GM19238 (cell line): ENCODE measurements at regions not wholly inside any gene's neighbourhood (a gene's known extent, or its start where the extent isn't known, plus 50 kb on each side); places are given as distances from the start of the nearest gene placed in this dataset.

Experiments
- DNase-seq: peaks from one replicate; pipeline ENCODE4 v3.0.0; 2011; ENCODE audit warnings: low spot score; ENCODE audit not compliant: insufficient read length

DNA sequence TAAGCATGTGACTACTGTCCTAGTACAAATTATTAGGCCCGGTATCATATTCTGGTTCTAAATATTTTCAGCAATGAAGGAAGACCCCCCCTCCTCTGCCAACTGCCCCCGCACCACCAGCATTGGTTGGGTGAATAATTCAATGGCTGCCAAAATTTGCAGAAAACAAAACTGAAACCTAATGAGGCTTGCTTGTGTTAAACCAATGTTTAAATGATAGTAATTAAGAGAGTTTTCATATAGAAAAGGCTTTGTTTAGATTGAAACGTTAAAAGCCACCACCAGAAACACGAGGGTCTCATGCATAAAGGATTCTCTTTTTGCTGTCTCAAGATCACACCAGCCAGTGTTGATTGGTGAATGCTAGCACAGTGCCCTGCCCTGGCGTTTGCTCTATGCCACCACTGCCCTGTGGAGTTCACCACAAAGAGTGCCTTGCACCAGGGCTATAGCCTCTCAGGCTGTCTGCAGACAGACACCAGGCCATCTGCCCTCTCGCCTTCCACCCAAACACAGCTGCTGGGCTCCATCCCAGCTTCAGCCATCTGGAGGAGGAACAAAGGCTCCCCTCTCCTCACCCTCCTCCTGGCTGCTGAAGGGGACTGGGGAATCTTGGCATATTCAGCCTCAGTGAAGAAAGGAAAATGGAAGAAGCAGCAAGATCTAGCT, 200.3 kb upstream of the PFN2 start:
- no peak for DNase-seq

DNA sequence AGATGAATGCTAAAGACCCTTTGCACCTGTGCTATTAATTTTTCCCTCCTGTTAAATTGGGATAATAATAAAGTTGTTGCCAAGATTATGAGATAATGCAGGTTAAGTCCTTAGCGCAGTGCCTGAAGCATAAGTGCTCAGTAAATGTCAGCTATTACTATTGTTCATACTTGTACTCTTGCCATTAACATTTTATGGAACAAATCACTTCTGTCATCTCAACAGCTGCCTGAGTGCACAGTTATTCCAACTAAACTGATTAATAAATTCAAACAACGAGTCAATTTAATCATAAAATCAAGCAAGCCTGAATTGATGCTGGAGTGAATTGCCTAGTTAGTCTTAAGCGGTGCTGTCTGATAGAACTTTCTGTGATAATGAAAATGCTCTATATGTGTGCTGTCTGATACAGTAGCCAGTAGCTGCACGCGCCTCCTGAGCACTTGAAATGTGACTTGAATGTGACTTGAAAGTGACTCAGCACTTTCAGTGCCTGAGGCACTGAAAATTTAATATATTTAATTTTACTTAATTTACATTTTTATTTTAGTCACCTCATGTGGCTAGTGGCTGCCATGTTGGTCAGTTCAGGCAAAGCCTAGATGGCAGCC, 198.7 kb upstream of the PFN2 start:
- no peak for DNase-seq

DNA sequence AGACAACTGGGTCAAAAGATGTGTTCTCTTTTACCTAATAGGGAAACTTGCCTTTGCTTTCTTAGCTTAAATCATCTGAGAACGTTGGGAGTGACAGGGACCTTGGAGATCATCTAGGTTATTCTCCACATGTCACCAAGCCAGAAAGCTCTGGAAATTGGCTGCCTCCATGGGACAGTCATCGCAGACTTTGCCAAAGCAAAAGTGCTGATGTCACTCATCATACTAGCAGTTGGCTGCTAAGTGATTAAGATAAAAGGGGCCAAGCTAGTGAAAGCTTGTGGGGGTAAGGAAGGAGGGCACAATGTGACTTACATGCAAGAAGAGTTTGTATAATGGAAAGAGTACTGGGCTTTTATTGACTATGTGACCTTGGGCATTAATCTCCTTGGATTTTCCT, 198.0 kb upstream of the PFN2 start:
- DNase-seq, result no peak

DNA sequence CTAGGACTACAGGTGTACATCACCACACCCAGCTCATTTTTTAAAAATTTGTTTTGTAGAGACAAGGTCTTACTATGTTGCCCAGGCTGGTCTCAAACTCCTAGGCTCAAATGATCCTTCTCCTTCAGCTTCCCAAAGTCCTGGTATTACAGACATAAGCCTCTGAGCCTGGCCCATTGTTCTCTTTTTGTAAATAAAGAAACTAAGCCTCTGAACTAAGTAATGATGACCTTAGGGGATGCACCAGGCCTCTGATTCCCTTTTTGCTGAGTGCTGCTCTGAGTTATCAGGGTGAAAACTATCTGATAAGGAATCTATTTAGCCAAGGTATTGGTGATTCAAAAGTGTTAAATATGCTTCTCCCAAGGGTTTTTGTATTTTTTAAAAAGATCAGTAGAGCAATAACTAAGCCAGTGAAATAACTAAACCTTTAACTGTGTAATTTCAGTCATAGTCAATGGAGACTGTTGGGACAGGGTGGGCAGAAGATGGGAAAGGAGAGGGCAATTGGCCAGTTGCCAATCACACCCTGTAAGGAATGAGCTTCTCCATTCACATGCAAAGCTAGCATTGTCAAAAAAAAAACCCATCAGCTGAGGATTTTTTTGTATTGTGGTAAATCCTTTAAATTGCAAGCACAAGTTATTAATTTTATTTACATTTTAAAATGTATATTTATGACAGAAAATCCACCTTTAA, 194.8 kb upstream of the PFN2 start:
- no peak for DNase-seq

DNA sequence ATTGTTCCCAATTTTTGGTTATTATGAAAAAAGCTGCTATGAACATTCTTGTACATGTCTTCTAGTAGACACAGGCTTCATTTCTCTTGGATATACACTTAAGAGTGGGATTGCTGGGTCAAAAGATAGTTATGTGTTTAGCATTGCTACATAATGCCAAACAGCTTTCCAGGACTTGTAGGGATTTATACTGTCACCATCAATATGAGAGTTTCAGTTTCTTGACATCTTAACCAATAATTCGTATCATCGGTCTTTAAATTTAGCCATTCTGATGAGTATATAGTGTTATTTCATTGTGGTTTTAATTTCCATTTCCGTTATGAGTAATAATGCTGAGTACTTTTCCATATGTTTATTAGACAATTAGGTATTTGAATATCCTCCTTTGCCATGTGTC, 190.3 kb upstream of the PFN2 start:
- no peak for DNase-seq

DNA sequence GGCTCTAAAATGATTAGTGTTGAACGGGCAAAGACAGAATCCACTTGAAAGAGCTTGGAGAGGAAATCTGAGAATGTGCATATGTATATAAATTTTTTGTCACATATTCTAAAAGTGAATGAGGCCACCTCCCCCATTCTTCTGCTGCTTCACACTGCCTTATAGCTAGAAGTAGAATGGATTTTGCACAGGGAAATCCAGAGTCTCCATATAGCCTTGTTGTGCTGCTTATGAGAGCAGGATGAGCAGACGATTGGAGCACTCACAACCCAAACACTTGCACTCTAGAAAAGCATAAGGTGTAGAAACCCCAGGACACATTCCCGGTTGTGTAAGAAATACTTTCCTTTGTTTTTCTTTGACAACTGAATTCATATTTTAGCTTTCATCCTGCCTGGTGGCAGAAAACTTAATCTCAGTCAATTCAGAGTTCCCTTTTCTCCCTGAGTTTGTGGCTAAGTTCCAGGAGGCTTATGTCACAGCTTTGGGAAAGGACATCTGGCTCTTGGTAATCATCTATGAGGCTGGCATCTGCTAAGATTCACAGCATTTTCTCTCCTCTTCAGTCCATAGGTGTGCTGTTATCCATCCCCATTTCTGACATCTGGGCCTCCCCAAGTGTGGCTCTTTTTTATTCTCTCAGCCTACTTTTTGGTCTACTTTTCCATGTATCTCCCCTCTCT, 188.4 kb upstream of the PFN2 start:
- DNase-seq, result no peak

DNA sequence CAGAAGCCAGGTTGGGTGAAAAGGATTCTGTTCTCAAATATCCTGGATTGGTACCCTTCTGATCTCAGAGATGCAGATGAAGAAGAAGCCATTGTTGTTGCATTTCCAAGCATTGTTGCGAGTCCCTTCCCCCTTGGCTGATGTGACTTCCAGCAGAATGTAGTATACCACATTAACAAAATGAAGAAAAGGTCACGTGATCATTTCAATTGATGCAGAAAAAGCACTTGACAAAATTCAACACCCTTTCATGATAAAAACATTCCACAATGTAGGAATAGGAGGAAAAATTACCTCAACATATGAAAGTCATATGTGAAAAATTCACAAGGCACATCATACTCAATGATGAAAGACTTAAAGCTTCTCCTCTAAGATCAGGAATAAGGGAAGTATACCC, 181.9 kb upstream of the PFN2 start:
- no peak for DNase-seq

DNA sequence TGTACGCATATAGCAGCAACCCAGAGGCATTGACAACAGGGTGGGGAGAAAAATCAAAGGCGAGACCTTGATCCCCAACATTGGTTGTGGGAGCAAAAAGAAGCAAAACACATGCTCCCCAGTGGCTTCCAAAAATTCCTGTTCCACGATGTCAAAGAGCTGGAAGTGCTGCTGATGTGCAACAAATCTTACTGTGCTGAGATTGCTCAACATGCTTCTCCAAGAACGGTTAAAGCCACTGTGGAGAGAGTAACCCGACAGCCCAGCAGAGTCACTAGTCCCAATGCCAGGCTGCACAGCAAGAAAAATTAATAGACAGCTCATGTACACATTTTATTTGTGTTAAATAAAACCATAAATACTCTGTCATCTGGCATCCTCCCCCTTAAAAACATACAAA, 179.9 kb upstream of the PFN2 start:
- DNase-seq, result no peak

DNA sequence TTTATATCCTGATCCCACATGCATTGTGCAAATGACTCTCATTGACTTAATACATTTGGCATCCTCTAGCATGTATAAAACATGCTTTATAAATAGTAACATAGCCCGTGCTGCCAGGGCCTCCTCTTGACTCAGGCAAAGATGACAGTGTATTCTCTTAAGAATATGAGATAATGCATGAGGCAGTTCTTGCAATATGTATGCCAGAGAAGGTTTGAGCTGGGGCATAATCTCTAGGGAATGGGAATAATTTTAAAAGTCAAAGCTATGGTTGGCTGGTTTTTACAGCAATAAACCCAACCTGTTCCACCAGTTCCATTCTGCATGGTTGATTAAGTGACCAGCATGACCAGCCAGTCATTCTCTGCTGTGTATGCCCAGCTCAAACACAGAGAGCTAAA, 179.0 kb upstream of the PFN2 start:
- no peak for DNase-seq

DNA sequence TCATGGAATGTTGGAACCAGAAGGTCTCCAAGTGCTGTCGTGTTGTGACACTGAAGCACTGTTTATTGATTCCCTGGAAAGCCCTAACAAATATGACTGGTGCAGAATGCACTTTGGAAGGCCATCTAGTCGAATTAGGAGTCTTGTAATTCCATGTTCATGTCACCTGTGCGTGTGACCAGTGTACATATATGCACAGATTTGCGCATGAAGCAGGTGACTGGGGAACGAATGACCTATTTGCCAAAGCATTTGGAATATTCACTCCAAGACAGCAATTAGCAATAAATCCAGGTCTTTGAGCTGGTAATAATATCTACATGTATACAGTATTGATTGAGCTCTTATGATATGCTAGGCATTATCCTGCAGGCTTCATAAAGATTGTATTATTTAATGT, 177.5 kb upstream of the PFN2 start:
- DNase-seq, result no peak

DNA sequence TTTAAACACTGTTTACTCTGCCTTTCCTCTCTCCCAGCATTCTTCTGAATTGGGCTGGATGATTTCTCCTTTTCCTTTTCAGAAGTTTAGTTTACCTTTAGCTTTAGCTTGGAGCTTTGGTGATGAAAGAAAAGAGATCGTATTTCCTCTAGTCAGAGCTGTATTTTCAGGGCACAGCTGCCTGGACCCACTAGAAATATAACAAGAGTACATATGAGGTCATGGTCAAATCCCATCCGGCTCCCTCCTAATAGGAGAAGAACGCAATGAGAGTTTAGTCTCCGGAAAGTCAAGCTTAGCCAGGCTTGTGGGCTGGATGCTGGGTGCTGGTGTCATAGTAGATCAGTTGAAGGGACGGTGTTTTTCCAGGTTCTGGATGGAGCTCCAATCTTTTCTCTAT, 177.1 kb upstream of the PFN2 start:
- no peak for DNase-seq

DNA sequence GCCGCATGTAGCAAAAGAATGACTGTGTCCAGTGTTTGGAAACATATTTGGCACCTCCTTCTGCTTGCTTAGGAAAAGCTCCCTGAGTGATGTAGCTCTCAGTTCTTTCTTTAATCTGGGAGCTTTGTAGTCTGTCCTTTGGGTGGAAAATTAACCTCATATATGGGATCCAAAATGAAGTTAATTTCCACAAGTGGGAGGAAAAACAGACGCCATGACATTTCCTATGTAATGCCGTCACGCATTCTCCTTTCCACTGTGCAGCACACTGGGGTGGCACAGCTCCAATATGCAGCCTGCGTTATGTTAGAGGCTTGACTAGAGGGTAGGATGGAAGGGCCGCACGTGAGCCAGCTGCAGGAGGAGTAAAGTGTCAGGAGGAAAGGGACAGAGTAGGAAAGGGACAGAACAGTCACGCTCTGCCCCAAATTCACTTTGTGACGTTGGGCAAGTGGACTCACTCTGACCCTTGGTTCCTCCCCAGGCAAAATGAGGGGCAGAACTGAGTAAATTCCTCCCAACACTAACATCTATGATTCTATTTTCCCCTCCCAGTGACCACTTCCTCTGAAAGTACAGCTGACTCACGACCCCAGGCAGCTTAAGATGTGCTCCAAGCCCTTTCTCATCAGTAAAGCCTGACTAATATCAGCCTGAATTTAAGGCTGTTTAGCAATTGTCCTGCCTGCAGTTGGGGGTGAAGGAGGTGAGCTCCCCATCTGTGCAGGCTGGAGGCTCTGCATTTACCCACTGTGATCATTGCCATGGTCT, 176.5 kb upstream of the PFN2 start:
- no peak for DNase-seq

DNA sequence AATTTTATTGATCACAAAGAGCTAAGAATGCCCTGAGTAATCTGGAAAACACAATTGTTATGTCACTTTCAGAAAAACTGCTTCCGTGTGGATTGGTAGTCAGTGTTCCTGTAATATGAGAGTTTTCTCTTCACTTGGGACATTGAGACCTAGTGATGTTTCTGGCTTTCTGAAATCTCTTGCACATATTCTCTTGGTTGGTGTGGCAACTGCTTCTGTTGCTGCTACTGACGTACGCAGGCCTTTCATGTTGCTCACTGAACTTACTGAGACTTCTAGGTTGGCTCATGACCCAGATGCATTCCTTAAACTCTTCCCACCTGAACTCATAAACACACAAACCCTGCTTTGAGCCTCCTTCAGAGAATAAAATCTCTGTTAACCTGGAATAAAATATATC, 175.0 kb upstream of the PFN2 start:
- no peak for DNase-seq

DNA sequence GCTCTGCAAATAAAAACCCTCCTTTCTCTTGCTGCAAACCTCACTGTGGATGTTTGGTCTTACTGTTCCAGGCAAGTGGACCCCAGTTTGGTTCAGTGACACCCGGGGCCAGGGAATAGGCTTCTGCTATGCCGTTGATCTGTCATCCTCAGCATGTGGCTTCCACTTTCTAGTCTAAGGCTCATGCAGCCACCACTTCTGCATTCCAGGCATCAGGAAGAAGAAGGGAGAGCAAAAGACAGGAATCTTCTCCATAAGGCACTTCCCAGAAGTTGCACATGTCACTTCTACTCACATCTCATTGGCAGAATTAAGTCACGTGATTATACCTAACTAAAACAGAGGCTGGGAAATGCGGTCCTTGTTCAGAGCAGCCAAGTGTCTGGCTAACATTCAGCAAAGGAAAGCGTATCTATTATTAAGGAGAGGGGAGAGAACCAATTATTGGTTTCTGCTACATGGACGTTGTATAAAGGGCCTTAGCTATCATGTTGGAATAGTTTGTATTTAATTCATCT, 173.6 kb upstream of the PFN2 start:
- DNase-seq, result no peak

DNA sequence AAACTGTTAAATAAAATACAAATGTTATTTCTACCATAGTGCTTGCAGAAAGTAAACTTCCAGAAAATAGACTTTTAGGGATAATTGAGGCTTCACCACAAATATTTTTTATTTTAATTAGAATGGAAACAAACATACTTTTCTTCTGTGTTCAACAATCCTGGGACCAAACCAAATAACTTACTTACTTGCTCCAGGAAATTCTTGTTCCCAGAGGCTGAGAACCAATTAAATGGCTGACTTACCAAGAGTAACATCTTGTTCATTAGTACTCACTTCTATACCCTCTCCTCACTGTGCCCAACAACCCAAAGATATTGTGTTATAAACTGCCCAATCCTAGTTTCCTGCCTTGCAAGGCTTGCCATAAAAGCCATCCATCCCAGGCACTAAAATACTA, 172.2 kb upstream of the PFN2 start:
- no peak for DNase-seq

DNA sequence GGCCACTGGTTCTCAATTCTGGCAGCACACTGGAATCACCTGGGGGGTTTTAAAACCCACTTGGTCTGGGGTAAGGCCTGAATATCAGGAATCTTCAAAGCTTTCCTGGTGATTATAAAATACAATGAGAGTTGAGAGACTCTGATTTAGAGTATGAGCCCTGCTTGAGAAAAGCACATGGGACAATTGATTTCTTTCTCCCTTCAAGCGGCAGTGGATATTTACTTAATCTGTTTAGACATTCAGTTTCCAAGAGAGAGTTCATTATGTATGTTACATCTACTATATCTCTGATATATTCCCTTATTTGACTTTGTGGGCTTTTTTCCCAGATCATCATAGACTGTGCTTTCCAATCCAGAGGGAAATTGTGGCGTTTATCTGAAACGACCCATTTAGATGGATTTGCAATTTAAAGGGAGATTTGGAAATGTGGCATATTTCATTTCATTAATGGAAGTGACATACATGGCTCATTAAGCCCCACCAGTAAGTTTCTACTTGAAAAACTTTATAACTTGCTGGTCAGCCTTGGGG, 171.2 kb upstream of the PFN2 start:
- DNase-seq, result no peak

DNA sequence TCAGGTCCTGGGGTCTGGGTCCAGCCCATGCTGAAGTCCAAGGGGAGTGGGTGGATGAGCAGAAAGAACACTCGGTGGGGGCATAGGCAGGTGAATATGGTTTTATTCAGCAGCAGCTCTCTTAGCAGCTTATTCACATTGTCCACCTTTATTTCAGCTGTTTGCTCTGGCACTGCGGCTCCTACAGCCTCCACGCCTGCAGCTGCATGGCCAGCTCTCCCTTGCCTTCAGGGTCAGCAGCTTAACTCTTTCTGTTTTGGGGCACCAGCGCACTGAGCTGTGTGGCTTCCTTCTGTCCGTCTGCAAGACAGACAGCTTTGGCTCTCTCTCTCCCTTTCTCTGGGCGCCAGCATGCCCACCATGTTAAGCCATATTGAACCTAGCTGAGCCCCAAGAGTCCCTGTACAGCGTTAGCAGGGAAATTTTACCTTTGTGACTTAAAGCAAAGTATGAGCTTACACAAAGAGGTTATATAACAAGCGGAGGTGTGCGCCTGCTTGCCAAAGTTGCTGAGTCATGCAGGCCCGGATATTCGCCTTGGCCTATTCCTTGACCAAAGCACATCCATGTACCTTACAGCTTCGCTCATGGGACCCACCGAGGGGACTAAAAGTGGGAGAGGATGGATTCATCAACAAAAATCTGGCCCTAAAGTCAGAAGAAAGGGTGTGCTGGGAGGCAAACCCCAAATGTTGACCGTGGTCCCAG, 170.1 kb upstream of the PFN2 start:
- DNase-seq, result no peak

DNA sequence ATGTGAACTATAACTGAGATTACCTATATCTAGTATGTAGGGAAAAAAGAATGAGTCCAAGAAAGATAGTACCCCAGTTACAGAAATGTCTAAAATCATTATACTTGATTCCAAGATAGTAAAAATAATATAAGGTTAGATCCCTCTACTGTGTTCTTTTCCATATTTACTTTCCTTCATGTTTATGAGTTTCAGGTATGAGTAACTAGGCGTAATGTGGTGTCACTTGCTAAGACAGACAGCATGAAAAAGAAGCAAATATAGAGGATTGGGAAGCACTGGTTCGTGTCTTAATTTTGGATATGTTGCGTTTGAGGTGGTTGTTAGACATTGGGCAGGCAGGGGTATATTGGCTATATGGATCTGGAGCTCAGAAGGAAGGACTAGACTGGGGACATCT, 168.1 kb upstream of the PFN2 start:
- no peak for DNase-seq

DNA sequence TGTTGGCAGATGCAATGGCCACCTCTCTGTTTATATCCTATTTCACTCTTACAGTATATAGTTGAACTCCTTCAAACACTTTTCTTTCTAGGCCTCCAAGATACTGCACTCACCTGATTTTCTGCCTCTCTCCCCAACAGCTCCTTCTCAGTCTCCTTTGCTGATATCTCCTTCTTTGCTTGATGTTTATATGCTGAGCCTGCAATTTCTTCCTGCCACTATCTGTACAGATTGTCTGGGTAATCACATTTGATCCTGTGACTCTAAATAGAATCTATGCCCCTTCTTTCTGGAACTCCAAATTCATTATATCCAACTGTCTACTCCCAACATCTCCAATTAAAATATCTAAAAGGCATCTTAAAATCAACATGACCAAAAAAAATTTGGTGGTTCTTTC, 165.5 kb upstream of the PFN2 start:
- no peak for DNase-seq

DNA sequence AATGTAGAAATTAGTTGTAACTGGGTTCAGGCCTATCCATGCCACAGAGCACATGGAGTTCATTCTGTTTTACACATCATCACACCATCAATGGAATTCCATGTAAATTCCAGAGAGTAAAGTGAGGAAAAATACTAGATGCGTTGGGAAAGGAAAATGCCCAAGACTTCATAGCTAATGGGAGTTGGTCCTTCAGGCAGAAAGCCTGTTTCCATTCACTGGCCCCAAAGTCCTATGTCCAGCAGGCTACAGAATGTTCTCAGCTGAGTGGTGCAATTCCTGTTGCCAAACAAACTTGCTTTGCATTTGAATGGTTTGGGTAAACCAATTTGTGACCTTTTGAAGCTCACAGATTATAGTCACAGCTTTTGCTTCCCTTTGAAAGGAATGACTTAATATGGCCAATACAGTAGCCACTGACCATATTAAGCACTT, 164.6 kb upstream of the PFN2 start:
- no peak for DNase-seq

DNA sequence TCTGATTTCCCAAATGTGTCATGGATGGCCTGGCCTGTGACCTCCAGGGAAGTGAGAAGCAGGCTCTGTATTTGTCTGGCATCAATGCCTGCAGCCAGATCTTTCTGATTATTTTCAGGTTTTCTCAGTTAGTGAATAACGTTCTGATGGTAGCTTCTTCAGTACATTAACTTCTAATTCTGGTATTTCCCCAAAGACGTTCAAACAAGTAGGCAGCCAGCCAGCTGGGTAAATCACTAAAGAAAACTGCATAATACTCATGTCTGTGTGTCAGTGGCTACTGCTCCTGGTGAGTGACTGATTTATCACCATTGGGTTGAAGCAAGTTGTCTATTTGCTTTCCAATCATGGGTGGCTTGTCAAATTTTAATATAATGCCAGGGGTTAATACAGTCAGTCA, 162.6 kb upstream of the PFN2 start:
- no peak for DNase-seq
